ENCODE measurements at regions not wholly inside any gene's neighbourhood (a gene's known extent, or its start where the extent isn't known, plus 50 kb on each side); places are given as distances from the start of the nearest gene placed in this dataset.
A peak's percentile ranks its signal among the peaks of the same experiment; 100 is the strongest.

- no peak for TF ChIP-seq CTCF (IDR thresholded peaks at IDR 0.05; ENCODE audit: insufficient read depth, low read length, severe bottlenecking)
- H3K36me3 ChIP-seq (ENCODE audit: control insufficient read depth, insufficient read depth, low read length) = no peaks in the 10 kb centered on the region
- no peak overlapping the region for H3K4me3 ChIP-seq (ENCODE audit: low read depth, low read length)
- peaks cover 5% of the 10 kb centered on the region for H3K27me3 ChIP-seq (ENCODE audit: control insufficient read depth, insufficient read depth, low read length)
- FAIRE-seq = no peak
- no peak for DNase-seq (ENCODE audit: low read depth)
These were observed 189.3 kb upstream of the ARG1 start for GRCh38 chr6:131383421-131384411.

- Histone ChIP-seq H3K36me3 (ENCODE audit: control insufficient read depth, insufficient read depth, low read length) (no peaks in the 10 kb centered on the region), H3K27me3 (ENCODE audit: control insufficient read depth, insufficient read depth, low read length) (peaks cover 3% of the 10 kb centered on the region), H3K4me3 (ENCODE audit: low read depth, low read length) (no peak overlapping the region)
- FAIRE-seq (peak; percentile 43), DNase-seq (ENCODE audit: low read depth) (no peak)
- TF ChIP-seq CTCF (IDR thresholded peaks at IDR 0.05; ENCODE audit: insufficient read depth, low read length, severe bottlenecking) = no peak
These were observed 185.2 kb upstream of the ARG1 start for GRCh38 chr6:131387562-131388447.

DNA sequence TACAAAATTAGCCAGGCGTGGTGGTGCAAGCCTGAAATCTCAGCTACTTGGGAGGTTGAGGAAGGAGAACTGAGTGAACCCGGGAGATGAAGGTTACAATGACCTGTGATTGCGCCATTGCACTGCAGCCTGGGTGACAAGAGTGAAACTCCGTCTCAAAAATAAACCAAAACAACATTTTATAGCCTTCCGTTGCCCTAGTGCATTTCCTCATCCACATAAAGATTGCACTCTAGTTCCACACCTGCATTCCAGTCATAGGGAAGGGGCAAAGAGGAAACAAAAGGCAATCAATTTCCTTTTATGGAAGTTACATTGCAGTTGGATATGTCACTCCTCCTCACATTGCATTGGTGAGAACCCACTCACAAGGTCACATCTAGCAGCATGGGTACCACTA is 182.7 kb upstream of the ARG1 start:
- FAIRE-seq = no peak
- H3K27me3 ChIP-seq (ENCODE audit: control insufficient read depth, insufficient read depth, low read length) = no peaks in the 10 kb centered on the region
- no peaks in the 10 kb centered on the region for H3K36me3 ChIP-seq (ENCODE audit: control insufficient read depth, insufficient read depth, low read length)
- no peak for TF ChIP-seq CTCF (IDR thresholded peaks at IDR 0.05; ENCODE audit: insufficient read depth, low read length, severe bottlenecking)
- H3K4me3 ChIP-seq (ENCODE audit: low read depth, low read length) = no peak overlapping the region
- DNase-seq (ENCODE audit: low read depth) = no peak

- no peak overlapping the region for H3K4me3 ChIP-seq (ENCODE audit: low read depth, low read length)
- H3K36me3 ChIP-seq (ENCODE audit: control insufficient read depth, insufficient read depth, low read length) = no peaks in the 10 kb centered on the region
- TF ChIP-seq CTCF (IDR thresholded peaks at IDR 0.05; ENCODE audit: insufficient read depth, low read length, severe bottlenecking) = no peak
- no peaks in the 10 kb centered on the region for H3K27me3 ChIP-seq (ENCODE audit: control insufficient read depth, insufficient read depth, low read length)
- DNase-seq (ENCODE audit: low read depth) (no peak), FAIRE-seq (no peak)
These were observed 181.9 kb upstream of the ARG1 start for GRCh38 chr6:131391116-131391515.

DNA sequence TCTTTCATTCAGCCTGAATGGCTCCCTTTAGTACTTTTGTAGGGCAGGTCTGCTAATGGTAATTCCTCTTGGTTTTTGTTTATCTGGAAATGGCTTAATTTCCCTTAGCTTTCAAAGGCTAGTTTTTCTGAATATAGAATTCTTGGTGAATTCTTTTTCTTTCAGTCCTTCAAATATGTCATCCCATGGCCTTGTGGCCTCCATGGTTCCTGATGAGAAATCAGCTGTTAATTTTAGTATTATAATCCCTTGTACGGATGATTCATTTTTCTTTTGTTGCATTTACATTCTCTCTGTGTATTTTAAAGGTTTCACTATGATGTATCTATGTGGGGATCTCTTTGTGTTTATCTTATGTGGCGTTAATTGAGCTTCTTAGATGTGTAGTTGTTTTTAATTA is 179.6 kb upstream of the ARG1 start:
- DNase-seq (ENCODE audit: low read depth) (no peak), FAIRE-seq (no peak)
- H3K4me3 ChIP-seq (ENCODE audit: low read depth, low read length) = no peak overlapping the region
- TF ChIP-seq CTCF (IDR thresholded peaks at IDR 0.05; ENCODE audit: insufficient read depth, low read length, severe bottlenecking) = no peak
- no peaks in the 10 kb centered on the region for H3K27me3 ChIP-seq (ENCODE audit: control insufficient read depth, insufficient read depth, low read length)
- no peaks in the 10 kb centered on the region for H3K36me3 ChIP-seq (ENCODE audit: control insufficient read depth, insufficient read depth, low read length)
